ENCODE measurements at regions not wholly inside any gene's neighbourhood (a gene's known extent, or its start where the extent isn't known, plus 50 kb on each side); places are given as distances from the start of the nearest gene placed in this dataset.

DNA sequence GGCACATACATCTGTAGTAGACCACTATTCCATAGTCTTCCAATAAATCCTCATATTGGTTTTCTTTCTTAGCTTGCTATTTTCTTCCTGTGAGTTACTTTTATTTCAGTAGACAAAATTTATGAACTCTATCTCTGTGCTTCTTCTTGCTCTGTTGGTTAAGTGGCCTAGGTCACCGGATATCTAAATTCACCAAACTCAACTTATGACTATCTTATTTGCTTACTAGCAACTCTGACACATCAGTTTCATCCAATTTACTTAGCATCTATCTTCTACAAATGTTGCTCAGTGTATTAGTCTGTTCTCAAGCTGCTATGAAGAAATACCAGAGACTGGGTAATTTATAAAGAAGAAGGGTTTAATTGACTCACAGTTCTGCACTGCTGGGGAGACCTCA is 432.5 kb upstream of the FSIP2 start:
- Mint-ChIP-seq H3K4me3 (ENCODE audit: low read depth, unreplicated experiment) (no peak overlapping the region), H3K9me3 (ENCODE audit: low read depth, unreplicated experiment) (peaks cover 3% of the 10 kb centered on the region), H3K27ac (ENCODE audit: unreplicated experiment) (no peak overlapping the region), H3K4me1 (ENCODE audit: low read depth, unreplicated experiment) (no peaks in the 10 kb centered on the region), H3K36me3 (ENCODE audit: insufficient read depth, unreplicated experiment) (no peaks in the 10 kb centered on the region), H3K27me3 (ENCODE audit: unreplicated experiment) (no peaks in the 10 kb centered on the region)
- TF ChIP-seq, protein P1, sequence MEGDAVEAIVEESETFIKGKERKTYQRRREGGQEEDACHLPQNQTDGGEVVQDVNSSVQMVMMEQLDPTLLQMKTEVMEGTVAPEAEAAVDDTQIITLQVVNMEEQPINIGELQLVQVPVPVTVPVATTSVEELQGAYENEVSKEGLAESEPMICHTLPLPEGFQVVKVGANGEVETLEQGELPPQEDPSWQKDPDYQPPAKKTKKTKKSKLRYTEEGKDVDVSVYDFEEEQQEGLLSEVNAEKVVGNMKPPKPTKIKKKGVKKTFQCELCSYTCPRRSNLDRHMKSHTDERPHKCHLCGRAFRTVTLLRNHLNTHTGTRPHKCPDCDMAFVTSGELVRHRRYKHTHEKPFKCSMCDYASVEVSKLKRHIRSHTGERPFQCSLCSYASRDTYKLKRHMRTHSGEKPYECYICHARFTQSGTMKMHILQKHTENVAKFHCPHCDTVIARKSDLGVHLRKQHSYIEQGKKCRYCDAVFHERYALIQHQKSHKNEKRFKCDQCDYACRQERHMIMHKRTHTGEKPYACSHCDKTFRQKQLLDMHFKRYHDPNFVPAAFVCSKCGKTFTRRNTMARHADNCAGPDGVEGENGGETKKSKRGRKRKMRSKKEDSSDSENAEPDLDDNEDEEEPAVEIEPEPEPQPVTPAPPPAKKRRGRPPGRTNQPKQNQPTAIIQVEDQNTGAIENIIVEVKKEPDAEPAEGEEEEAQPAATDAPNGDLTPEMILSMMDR (IDR thresholded peaks at IDR 0.05; ENCODE audit: unreplicated experiment), result no peak
- BruUV-seq (replicated peaks), result no TSS peak
- DNase-seq, result no peak
- CTCF ChIA-PET, result no interaction called here
- intact Hi-C loops (cut with micrococcal nuclease; ENCODE audit: unreplicated experiment), result no loop called here

DNA sequence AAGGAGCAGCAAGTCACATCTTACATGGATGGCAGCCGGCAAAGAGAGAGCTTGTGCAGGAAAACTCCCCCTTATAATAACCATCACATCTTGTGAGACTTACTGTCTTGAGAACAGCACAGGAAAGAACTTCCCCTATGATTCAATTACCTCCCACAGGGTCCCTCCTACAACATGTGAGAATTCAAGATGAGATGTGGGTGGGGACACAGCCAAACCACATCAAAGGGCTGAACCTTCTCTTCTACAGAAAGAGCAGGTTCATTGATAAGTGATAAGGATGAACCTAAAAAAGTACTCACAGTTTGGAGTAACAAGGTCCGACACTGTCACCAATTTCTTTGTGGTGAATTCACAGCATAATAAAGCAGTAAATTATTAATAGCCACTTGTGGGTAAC is 422.2 kb upstream of the FSIP2 start:
- no TSS peak for BruUV-seq (replicated peaks)
- no peaks in the 10 kb centered on the region for H3K9me3 Mint-ChIP-seq (ENCODE audit: low read depth, unreplicated experiment)
- intact Hi-C loops (cut with micrococcal nuclease; ENCODE audit: unreplicated experiment), result no loop called here

DNA sequence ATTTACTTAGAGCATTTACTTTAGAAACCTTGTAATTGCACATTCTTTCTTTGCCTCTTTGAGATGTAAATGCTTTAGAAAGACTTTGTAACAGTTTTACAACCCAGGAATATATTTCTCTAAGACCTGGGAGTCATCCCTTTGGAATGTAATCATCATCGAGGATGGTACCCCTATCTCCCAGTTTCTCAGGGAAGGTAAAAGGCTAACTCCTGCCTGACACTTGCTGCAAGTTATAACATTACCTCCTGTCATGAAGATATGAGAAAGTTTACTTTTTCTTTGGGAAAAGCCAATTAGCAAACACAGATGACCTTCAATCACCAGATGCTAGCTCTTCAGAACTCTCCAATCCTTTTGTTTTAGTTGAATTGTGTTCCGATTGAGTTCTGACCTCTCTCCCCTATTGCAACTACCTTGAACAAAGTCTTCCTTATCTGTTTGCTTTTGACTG is 420.3 kb upstream of the FSIP2 start:
- TF ChIP-seq, protein P1 (IDR thresholded peaks at IDR 0.05; ENCODE audit: unreplicated experiment), result no peak
- H3K4me1 Mint-ChIP-seq (ENCODE audit: low read depth, unreplicated experiment), result no peaks in the 10 kb centered on the region
- BruUV-seq (replicated peaks), result no TSS peak
- H3K27ac Mint-ChIP-seq (ENCODE audit: unreplicated experiment), result no peak overlapping the region
- no peaks in the 10 kb centered on the region for H3K9me3 Mint-ChIP-seq (ENCODE audit: low read depth, unreplicated experiment)
- no peak for DNase-seq
- intact Hi-C loops (cut with micrococcal nuclease; ENCODE audit: unreplicated experiment), result no loop called here
- H3K36me3 Mint-ChIP-seq (ENCODE audit: insufficient read depth, unreplicated experiment), result no peaks in the 10 kb centered on the region
- CTCF ChIA-PET, result no interaction called here
- H3K4me3 Mint-ChIP-seq (ENCODE audit: low read depth, unreplicated experiment), result no peak overlapping the region
- no peaks in the 10 kb centered on the region for H3K27me3 Mint-ChIP-seq (ENCODE audit: unreplicated experiment)

More for the DNA sequence above, 422.2 kb upstream of the FSIP2 start:
- no peaks in the 10 kb centered on the region for H3K4me1 Mint-ChIP-seq (ENCODE audit: low read depth, unreplicated experiment)
- no peak for DNase-seq
- H3K36me3 Mint-ChIP-seq (ENCODE audit: insufficient read depth, unreplicated experiment), result no peaks in the 10 kb centered on the region
- CTCF ChIA-PET, result no interaction called here
- no peak overlapping the region for H3K27ac Mint-ChIP-seq (ENCODE audit: unreplicated experiment)
- H3K27me3 Mint-ChIP-seq (ENCODE audit: unreplicated experiment), result no peaks in the 10 kb centered on the region
- TF ChIP-seq, protein P1 (IDR thresholded peaks at IDR 0.05; ENCODE audit: unreplicated experiment), result no peak
- no peak overlapping the region for H3K4me3 Mint-ChIP-seq (ENCODE audit: low read depth, unreplicated experiment)

DNA sequence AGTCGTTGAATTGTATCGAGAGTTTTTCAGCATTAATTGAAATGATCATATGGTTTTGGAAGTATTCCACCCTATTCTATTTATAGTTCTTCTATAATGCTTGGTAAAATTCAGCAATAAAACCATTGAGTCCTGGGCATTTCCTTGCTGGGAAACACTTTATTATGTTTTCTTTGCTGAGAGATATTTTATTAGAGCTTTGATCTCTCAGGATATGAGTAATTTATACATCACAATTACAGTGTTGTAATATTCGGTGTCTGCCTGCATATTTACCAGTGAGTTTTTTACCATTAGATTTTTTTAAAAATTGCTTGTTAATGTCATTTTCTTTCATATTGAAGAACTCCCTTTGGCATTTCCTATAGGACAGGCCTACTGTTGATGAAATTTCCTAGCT is 402.7 kb upstream of the FSIP2 start:
- Mint-ChIP-seq H3K27ac (ENCODE audit: unreplicated experiment) (no peak overlapping the region), H3K9me3 (ENCODE audit: low read depth, unreplicated experiment) (peaks cover 7% of the 10 kb centered on the region), H3K27me3 (ENCODE audit: unreplicated experiment) (no peaks in the 10 kb centered on the region), H3K4me1 (ENCODE audit: low read depth, unreplicated experiment) (no peaks in the 10 kb centered on the region), H3K4me3 (ENCODE audit: low read depth, unreplicated experiment) (no peak overlapping the region), H3K36me3 (ENCODE audit: insufficient read depth, unreplicated experiment) (no peaks in the 10 kb centered on the region)
- intact Hi-C loops (cut with micrococcal nuclease; ENCODE audit: unreplicated experiment), result no loop called here
- no peak for DNase-seq
- CTCF ChIA-PET, result no interaction called here
- BruUV-seq (replicated peaks), result no TSS peak
- TF ChIP-seq, protein P1 (IDR thresholded peaks at IDR 0.05; ENCODE audit: unreplicated experiment), result no peak
